Left ventricle myocardium superior (tissue), 1 donor: ENCODE measurements at regions not wholly inside any gene's neighbourhood (a gene's known extent, or its start where the extent isn't known, plus 50 kb on each side); places are given as distances from the start of the nearest gene placed in this dataset.
A peak's percentile ranks its signal among the peaks of the same experiment; 100 is the strongest.
"Not testable (repeated sequence)": the region's sequence is repeated elsewhere in the genome, so short reads cannot be mapped to it uniquely, and the experiment has no call there.

Experiments
- ATAC-seq: fragments of 200-7000 bp; cut with Tn5 transposase; one replicate; pipeline ENCODE4 v1.9.1; 2020; ENCODE audit warnings: mild to moderate bottlenecking, moderate library complexity
- DNase-seq: peaks from one replicate; pipeline ENCODE4 v3.0.0-alpha.2; 2020
- intact Hi-C: fragments of 100-400 bp; cut with micrococcal nuclease; formaldehyde crosslinking; loops from one replicate; pipeline ENCODE4 v1.11.0; 2022
- donor health status: DM: no; HTN: yes; CAD: no; lungs with severe emphysema.

GRCh38 chr17:6274310-6274709 lies 160.6 kb downstream of the AIPL1 start:
- intact Hi-C loops = no loop called here

DNA sequence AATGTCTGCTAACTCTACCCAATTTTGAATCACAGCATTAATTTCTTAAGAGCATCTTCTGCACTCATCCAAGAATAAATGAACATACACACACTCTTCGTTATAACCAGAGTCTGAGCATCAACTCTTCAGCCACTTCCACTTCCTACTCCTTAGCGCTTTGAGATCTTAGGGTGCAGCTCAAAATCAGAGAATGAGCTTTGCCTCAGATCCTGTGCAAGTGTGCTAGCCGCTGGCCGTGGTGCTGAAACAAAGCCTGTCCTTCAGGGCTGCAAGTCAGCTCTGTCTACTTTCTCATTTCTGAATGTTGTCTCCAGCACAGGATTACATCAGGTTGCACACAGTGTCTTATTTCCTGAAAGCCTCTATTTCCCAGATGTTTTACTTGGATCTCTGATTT lies 165.4 kb downstream of the AIPL1 start:
- ATAC-seq (no peak), DNase-seq (peak; percentile 50)
- intact Hi-C loops = no loop called here

More at GRCh38 chr17:6274310-6274709, 160.6 kb downstream of the AIPL1 start:
- ATAC-seq (no peak), DNase-seq (no peak)

DNA sequence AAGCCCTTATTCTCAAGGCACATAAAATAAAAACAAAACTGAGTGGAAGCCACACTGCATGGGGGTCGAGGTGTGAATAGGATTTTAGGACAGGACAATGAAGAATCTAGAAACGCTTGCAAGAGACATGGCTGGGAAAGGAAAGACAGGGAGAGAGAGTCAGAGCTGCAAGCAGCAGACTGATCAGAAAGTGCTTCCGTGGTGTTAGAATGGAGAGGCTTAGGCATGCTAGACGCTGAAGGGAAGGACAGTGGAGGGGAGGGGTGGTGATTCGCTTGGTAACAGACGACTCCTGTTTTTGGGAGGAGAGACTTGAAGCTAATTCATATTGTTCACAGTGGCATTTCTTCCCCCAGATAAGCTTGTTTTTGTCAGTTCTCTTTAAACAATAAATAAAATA lies 173.5 kb downstream of the AIPL1 start:
- intact Hi-C loops = no loop called here
- ATAC-seq = no peak
- DNase-seq = no peak

- intact Hi-C loops = no loop called here
- DNase-seq (no peak), ATAC-seq (no peak)
These were observed 175.0 kb downstream of the AIPL1 start for GRCh38 chr17:6259899-6260298.

- intact Hi-C loops = no loop called here
- DNase-seq = no peak
- no peak for ATAC-seq
These were observed 177.6 kb downstream of the AIPL1 start for GRCh38 chr17:6257336-6257735.

GRCh38 chr17:6255322-6255721 lies 179.6 kb downstream of the AIPL1 start:
- intact Hi-C loops = no loop called here
- no peak for DNase-seq
- no peak for ATAC-seq

DNA sequence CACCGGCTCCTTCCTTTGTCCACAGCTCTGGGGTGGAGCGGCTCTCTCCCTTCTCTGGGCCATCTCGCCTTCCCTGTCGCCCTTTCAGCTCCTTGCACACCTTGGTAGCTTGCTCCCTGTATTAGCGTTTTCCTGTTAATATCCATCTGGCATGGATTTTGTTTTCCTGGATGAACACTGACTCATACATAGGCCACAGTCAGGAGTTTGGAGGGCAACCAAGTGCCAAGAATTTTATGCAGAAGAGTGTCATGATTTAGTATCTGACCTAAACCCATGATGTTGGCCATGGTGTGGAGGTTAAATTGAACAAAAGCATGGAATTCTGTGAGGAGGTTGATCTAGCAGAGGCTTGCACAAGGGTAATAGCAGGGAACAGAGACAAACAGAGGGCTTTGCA lies 180.9 kb downstream of the AIPL1 start:
- ATAC-seq (no peak), DNase-seq (no peak)
- intact Hi-C loops = no loop called here

DNA sequence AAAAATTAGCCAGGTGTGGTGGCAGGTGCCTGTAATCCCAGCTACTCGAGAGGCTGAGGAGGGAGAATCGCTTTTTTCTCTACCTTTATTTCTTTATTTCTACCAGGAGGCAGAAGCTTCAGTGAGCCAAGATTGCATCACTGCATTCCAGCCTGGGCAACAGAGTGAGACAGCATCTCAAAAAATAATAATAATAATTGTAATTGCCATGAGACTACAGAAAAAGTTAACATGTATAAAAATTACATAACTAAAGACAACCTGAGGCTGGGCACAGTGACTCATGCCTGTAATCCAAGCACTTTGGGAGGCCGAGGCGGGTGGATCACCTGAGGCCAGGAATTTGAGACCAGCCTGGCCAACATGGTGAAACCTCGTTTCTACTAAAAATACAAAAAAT lies 181.5 kb downstream of the WSCD1 start:
- intact Hi-C loops, ATAC-seq, DNase-seq: not testable (repeated sequence)

DNA sequence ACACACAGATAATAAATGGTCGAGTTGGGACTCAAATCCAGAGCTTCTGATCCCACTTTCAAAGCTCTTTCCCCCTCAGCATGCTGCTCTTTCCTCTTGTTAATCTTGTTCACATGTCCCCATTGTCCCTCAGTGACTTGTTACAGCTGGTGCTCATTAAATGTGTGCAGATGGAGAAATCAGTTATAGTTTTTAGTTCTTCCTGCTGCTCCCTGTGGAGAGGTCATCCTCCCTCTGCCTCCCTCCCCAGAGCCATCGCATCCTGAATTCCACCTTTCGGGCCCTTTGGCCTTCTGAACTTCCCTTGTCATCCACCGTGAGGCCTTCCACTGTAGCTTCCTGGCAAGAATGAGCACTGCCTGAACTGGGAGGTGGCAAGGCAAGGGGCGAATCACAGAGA lies 179.6 kb downstream of the WSCD1 start:
- intact Hi-C loops = no loop called here
- no peak for ATAC-seq
- DNase-seq = no peak

GRCh38 chr17:6248061-6248460 lies 177.9 kb downstream of the WSCD1 start:
- ATAC-seq = no peak
- DNase-seq = no peak
- intact Hi-C loops = no loop called here

DNA sequence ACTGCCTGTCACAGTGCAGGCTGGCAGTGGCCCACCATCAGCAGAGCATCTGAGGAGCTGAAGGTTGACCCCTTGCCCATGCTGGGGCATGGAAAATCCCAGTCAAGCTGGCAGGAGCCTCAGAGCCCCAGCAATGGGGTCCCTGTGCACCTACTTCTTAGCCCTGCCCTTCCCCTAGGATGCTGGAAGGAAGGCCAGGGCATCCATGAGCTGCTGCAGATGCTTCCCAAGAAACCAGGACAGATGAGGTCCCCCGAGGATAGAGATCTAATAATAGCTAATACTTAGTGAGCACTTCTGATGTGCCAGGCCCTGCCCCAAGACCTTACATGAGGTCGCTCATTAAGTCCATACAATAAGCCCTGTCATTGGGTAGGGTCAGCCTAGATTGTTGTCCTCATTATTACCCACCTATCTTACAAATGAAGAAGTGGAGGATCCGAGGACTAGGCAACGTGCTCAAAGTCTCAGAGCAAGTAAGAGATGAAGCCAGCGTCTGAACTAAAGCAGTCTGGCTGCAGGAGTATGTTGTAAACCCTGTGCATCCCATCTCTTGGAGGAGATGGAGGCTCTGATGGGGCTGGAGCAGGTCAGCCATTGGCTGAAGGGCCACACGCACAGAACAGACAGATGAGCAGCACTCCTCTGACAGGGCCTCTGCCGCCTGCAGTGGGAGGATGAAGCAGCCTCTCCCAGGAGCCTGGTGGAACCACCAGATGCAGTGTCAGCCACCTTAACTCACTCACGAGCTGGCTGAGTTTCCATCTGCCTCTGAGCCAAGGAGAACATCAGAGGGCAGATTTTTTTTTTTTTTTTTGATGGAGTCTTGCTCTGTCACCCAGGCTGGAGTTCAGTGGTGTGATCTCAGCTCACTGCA lies 175.4 kb downstream of the WSCD1 start:
- no peak for DNase-seq
- intact Hi-C loops = no loop called here
- no peak for ATAC-seq

DNA sequence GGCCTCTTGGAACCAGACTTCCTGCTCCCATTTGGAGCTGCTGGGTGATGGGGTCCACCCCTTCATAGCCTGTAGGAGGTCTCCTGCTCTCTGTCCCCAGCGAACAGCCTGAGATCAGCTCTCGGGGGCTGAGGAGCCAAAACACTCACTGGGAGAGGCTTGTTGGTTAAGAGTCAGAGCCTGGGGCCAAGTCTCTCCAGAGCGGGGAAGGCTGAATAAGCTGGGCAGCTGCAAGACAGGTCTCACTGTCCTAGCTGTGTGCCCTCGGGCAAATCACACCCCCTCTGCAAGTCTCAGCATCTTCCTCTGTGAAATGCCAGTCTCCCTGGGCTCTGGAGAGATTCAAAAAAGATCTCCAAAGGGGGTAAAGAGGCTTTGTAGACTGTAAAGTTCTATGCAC lies 174.6 kb downstream of the WSCD1 start:
- intact Hi-C loops = no loop called here
- ATAC-seq = no peak

DNA sequence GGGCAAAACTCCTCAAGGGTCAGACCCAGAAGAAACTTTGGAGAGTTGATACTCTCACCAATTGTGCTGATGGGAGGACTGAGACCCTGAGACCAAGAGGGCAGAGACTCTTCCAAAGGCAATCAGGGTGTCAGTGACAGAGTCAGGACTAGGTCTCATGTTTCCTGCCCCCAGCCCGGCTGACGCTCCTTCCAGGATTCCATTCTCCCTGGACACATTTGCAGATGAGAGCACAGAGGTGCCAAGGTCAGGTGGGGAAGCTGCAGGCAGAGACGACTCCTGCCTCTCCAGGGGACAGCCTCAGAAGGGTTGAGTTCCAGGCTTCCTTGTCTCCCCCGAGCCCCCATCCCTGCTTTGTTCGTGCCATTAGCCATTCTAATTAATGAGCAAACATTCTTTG lies 174.1 kb downstream of the WSCD1 start:
- ATAC-seq (no peak), DNase-seq (no peak)
- intact Hi-C loops = no loop called here

More for the DNA sequence above, 174.6 kb downstream of the WSCD1 start:
- DNase-seq = no peak

- intact Hi-C loops = no loop called here
- ATAC-seq = no peak
- DNase-seq = no peak
These were observed 173.0 kb downstream of the WSCD1 start for GRCh38 chr17:6243186-6243585.

DNA sequence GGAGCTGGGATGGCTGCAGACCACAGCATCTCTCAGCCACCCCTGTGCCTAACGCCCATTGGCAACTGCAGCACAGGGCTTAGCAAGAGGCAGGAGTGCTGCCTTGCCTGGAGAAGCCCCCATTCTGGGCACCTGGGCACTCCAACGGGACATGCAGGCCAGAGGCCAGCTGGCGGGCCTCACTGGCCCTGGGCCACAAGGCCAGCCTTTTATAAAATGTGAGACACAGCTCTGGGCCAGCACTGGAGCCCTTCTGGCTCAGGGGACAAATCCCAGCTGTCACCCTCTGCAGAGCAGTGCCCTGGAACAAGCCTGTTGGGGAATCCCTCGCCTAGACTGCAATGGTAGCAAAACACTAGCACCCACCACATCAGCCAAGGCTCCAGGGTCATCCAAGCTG lies 171.8 kb downstream of the WSCD1 start:
- no peak for ATAC-seq
- intact Hi-C loops = no loop called here
- no peak for DNase-seq

DNA sequence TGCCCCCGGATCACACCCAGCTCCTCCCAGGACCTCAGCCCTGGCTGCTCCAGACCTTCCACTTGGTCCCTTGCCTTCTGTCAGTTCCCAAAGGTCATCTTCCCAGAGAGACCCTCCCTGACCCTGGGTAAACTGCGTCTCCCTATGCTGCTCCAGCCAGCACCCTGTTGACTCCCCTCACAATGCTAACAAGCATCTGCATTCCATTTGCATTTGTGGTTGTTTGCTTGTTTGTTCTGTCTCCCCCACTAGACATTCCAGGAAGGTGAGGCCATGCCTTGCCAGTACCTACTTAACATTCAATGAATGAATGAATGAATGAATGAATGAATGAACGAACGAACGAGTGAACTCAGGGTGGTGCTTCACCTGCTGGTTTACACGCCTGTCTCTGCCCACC lies 171.2 kb downstream of the WSCD1 start:
- DNase-seq = no peak
- intact Hi-C loops = no loop called here
- ATAC-seq = no peak

GRCh38 chr17:6240601-6241000 lies 170.4 kb downstream of the WSCD1 start:
- intact Hi-C loops = no loop called here
- DNase-seq (no peak), ATAC-seq (no peak)

- no peak for ATAC-seq
- intact Hi-C loops = no loop called here
- no peak for DNase-seq
These were observed 169.8 kb downstream of the WSCD1 start for GRCh38 chr17:6240001-6240400.

- no peak for ATAC-seq
- no peak for DNase-seq
- intact Hi-C loops = no loop called here
These were observed 169.1 kb downstream of the WSCD1 start for GRCh38 chr17:6239241-6239798.

GRCh38 chr17:6233856-6234255 lies 163.7 kb downstream of the WSCD1 start:
- no peak for DNase-seq
- intact Hi-C loops = no loop called here

DNA sequence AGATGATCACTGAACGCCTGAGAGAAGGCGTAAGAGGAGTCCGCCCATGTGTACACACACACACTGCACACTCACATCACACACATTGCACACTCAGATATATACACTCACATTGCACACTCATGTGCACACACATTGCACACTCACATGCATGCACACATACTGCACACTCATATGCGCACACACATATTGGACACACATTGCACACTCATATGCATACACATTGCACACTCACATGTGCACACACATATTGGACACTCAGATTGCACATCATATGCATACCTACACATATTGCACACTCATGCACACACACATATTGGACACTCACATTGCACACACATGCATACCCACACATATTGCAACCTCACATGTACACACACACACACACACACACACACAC lies 163.2 kb downstream of the WSCD1 start:
- intact Hi-C loops = no loop called here

More at GRCh38 chr17:6233856-6234255, 163.7 kb downstream of the WSCD1 start:
- ATAC-seq = no peak

More for the DNA sequence above, 163.2 kb downstream of the WSCD1 start:
- DNase-seq (no peak), ATAC-seq (no peak)
